ENCODE measurements at regions not wholly inside any gene's neighbourhood (a gene's known extent, or its start where the extent isn't known, plus 50 kb on each side); places are given as distances from the start of the nearest gene placed in this dataset.
"Not testable (repeated sequence)": the region's sequence is repeated elsewhere in the genome, so short reads cannot be mapped to it uniquely, and the experiment has no call there.

DNA sequence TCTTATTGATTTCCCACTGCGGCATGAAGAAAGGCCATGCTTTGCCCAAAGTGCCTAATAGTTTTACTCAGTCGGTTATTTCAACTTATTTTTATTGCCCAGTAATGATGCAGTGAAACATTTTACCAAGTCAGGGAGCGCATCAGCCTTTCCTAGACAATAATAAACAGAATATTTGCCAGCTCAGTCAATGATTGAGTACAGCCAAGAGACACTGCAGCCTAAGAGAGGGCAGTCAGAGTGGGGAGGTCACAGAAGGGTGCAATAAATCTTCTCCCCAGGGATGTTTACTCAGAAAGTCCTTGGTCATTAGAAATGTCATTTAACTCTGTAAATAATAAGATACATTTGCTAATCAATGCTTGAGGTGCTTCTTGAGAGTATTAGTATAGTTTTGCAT is 271.0 kb downstream of the SPATA31A7 start:
- TF ChIP-seq, protein P1, sequence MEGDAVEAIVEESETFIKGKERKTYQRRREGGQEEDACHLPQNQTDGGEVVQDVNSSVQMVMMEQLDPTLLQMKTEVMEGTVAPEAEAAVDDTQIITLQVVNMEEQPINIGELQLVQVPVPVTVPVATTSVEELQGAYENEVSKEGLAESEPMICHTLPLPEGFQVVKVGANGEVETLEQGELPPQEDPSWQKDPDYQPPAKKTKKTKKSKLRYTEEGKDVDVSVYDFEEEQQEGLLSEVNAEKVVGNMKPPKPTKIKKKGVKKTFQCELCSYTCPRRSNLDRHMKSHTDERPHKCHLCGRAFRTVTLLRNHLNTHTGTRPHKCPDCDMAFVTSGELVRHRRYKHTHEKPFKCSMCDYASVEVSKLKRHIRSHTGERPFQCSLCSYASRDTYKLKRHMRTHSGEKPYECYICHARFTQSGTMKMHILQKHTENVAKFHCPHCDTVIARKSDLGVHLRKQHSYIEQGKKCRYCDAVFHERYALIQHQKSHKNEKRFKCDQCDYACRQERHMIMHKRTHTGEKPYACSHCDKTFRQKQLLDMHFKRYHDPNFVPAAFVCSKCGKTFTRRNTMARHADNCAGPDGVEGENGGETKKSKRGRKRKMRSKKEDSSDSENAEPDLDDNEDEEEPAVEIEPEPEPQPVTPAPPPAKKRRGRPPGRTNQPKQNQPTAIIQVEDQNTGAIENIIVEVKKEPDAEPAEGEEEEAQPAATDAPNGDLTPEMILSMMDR (IDR thresholded peaks at IDR 0.05), result not testable (repeated sequence)
- TF ChIP-seq POLR2AphosphoS5 (IDR thresholded peaks at IDR 0.05), result not testable (repeated sequence)

Data from gastroesophageal sphincter (tissue), 3 donors.